Astrocyte (in vitro differentiated cells and primary cell): ENCODE measurements at regions not wholly inside any gene's neighbourhood (a gene's known extent, or its start where the extent isn't known, plus 50 kb on each side); places are given as distances from the start of the nearest gene placed in this dataset.
"Not testable (repeated sequence)": the region's sequence is repeated elsewhere in the genome, so short reads cannot be mapped to it uniquely, and the experiment has no call there.

Experiments
- DNase-seq: peaks from one replicate; pipeline ENCODE4 v3.0.0-alpha.2; 2010; ENCODE audit warnings: low read depth
- FAIRE-seq: peaks from 2 replicates; lab custom pipeline; 2011; peaks lifted over from hg19 to GRCh38; lab: Jason Lieb, UNC
- H2AFZ ChIP-seq: 2 replicates; pipeline ENCODE4 v1.6.0; 2012; ENCODE audit warnings: low read depth, low read length, inconsistent platforms
- H3K27ac ChIP-seq: 2 replicates; pipeline ENCODE4 v1.5.1; 2011; ENCODE audit warnings: low read depth, low read length, inconsistent platforms
- H3K27me3 ChIP-seq: 2 replicates; pipeline ENCODE4 v1.6.0; 2011; ENCODE audit warnings: low read length, inconsistent platforms; ENCODE audit not compliant: insufficient read depth
- H3K36me3 ChIP-seq: 2 replicates; pipeline ENCODE4 v1.5.1; 2011; ENCODE audit warnings: low read length, inconsistent platforms; ENCODE audit not compliant: insufficient read depth
- H3K4me1 ChIP-seq: 2 replicates; pipeline ENCODE4 v1.5.1; 2011; ENCODE audit warnings: low read length, inconsistent platforms; ENCODE audit not compliant: insufficient read depth
- H3K4me2 ChIP-seq: 2 replicates; pipeline ENCODE4 v1.6.0; 2012; ENCODE audit warnings: low read length, inconsistent platforms
- H3K4me3 ChIP-seq: 2 replicates; pipeline ENCODE4 v1.5.1; 2011; ENCODE audit warnings: low read depth, mild to moderate bottlenecking, low read length, inconsistent platforms; ENCODE audit not compliant: insufficient read depth
- H3K79me2 ChIP-seq: 2 replicates; pipeline ENCODE4 v1.6.0; 2012; ENCODE audit warnings: mild to moderate bottlenecking, low read length, inconsistent platforms; ENCODE audit not compliant: insufficient read depth
- H3K9ac ChIP-seq: 2 replicates; pipeline ENCODE4 v1.6.0; 2012; ENCODE audit warnings: mild to moderate bottlenecking, low read length, inconsistent platforms
- H3K9me3 ChIP-seq: 2 replicates; pipeline ENCODE4 v1.5.1; 2012; ENCODE audit warnings: low read depth, mild to moderate bottlenecking, low read length, inconsistent platforms; ENCODE audit not compliant: insufficient read depth
- H4K20me1 ChIP-seq: 2 replicates; pipeline ENCODE4 v1.6.0; 2012; ENCODE audit warnings: low read length, inconsistent platforms; ENCODE audit not compliant: insufficient read depth
- H3K27ac Mint-ChIP-seq: one replicate; pipeline ENCODE4 v1.8.0; 2021; ENCODE audit warnings: mild to moderate bottlenecking, mixed read lengths; ENCODE audit not compliant: unreplicated experiment
- H3K27me3 Mint-ChIP-seq: one replicate; pipeline ENCODE4 v1.8.0; 2021; ENCODE audit warnings: low read depth, mixed read lengths; ENCODE audit not compliant: unreplicated experiment
- H3K36me3 Mint-ChIP-seq: one replicate; pipeline ENCODE4 v1.8.0; 2021; ENCODE audit warnings: low read depth, mixed read lengths; ENCODE audit not compliant: unreplicated experiment
- H3K4me1 Mint-ChIP-seq: one replicate; pipeline ENCODE4 v1.8.0; 2021; ENCODE audit warnings: low read depth, mixed read lengths; ENCODE audit not compliant: unreplicated experiment
- H3K4me3 Mint-ChIP-seq: one replicate; pipeline ENCODE4 v1.8.0; 2021; ENCODE audit warnings: mild to moderate bottlenecking, moderate library complexity, mixed read lengths; ENCODE audit not compliant: unreplicated experiment
- H3K9me3 Mint-ChIP-seq: one replicate; pipeline ENCODE4 v1.8.0; 2021; ENCODE audit warnings: mild to moderate bottlenecking, mixed read lengths; ENCODE audit not compliant: unreplicated experiment
- CTCF ChIP-seq: IDR thresholded peaks from 2 replicates; pipeline ENCODE4 v1.5.1; 2011; ENCODE audit warnings: low read depth, mild to moderate bottlenecking, inconsistent platforms, low read length, moderate library complexity; ENCODE audit not compliant: insufficient read depth
- EZH2 ChIP-seq: IDR thresholded peaks from 2 replicates; pipeline ENCODE4 v1.6.1; 2012; ENCODE audit warnings: mild to moderate bottlenecking, low read length, inconsistent platforms; ENCODE audit not compliant: insufficient read depth

GRCh38 chr2:53033411-53033810 is 734.2 kb upstream of the CHAC2 start:
- H3K4me1 Mint-ChIP-seq: peaks cover 24% of the 10 kb centered on the region
- peak; percentile 65 for DNase-seq

GRCh38 chr2:53028746-53029423 is 738.7 kb upstream of the CHAC2 start:
- no peaks in the 10 kb centered on the region for H3K79me2 ChIP-seq
- TF ChIP-seq EZH2 (no peak), CTCF (no peak)
- Mint-ChIP-seq H3K4me3 (no peak overlapping the region), H3K27me3 (no peaks in the 10 kb centered on the region), H3K36me3 (no peaks in the 10 kb centered on the region), H3K9me3 (no peaks in the 10 kb centered on the region), H3K4me1 (peaks cover 29% of the 10 kb centered on the region), H3K27ac (no peak overlapping the region)
- no peak overlapping the region for H2AFZ ChIP-seq
- H3K4me1 ChIP-seq: peaks cover 10% of the 10 kb centered on the region
- H3K4me3 ChIP-seq: no peak overlapping the region
- no peaks in the 10 kb centered on the region for H4K20me1 ChIP-seq
- H3K27me3 ChIP-seq: no peaks in the 10 kb centered on the region
- H3K27ac ChIP-seq: no peak overlapping the region
- FAIRE-seq (no peak), DNase-seq (no peak)
- no peak overlapping the region for H3K9ac ChIP-seq
- H3K9me3 ChIP-seq: no peaks in the 10 kb centered on the region
- H3K36me3 ChIP-seq: no peaks in the 10 kb centered on the region
- H3K4me2 ChIP-seq: no peak overlapping the region

More at GRCh38 chr2:53033411-53033810, 734.2 kb upstream of the CHAC2 start:
- H3K9me3 Mint-ChIP-seq: peaks cover 1% of the 10 kb centered on the region
- Histone ChIP-seq H3K4me3 (no peak overlapping the region), H3K27ac (no peak overlapping the region), H3K9ac (no peak overlapping the region), H3K4me1 (peaks cover 5% of the 10 kb centered on the region), H4K20me1 (no peaks in the 10 kb centered on the region), H3K4me2 (peak overlapping the region; percentile 10), H2AFZ (no peak overlapping the region), H3K27me3 (no peaks in the 10 kb centered on the region), H3K9me3 (no peaks in the 10 kb centered on the region), H3K79me2 (no peaks in the 10 kb centered on the region), H3K36me3 (no peaks in the 10 kb centered on the region)
- H3K4me3 Mint-ChIP-seq: no peak overlapping the region
- H3K36me3 Mint-ChIP-seq: no peaks in the 10 kb centered on the region
- no peak for TF ChIP-seq CTCF
- no peak for TF ChIP-seq EZH2
- peak overlapping the region; percentile 43 for H3K27ac Mint-ChIP-seq
- FAIRE-seq: no peak
- no peaks in the 10 kb centered on the region for H3K27me3 Mint-ChIP-seq

GRCh38 chr2:53028225-53028624 is 739.4 kb upstream of the CHAC2 start:
- TF ChIP-seq CTCF (no peak), EZH2 (no peak)
- H3K27ac Mint-ChIP-seq: peak overlapping the region; percentile 1

GRCh38 chr2:53022248-53022647 is 745.4 kb upstream of the CHAC2 start:
- FAIRE-seq, H3K9me3 Mint-ChIP-seq: not testable (repeated sequence)

More at GRCh38 chr2:53028225-53028624, 739.4 kb upstream of the CHAC2 start:
- Histone ChIP-seq H3K9ac (no peak overlapping the region), H3K36me3 (no peaks in the 10 kb centered on the region), H3K4me1 (peaks cover 8% of the 10 kb centered on the region), H4K20me1 (no peaks in the 10 kb centered on the region), H2AFZ (no peak overlapping the region), H3K79me2 (no peaks in the 10 kb centered on the region), H3K27me3 (no peaks in the 10 kb centered on the region), H3K4me2 (peak overlapping the region; percentile 31), H3K9me3 (no peaks in the 10 kb centered on the region), H3K4me3 (no peak overlapping the region), H3K27ac (no peak overlapping the region)
- H3K27me3 Mint-ChIP-seq: no peaks in the 10 kb centered on the region
- DNase-seq (peak; percentile 68), FAIRE-seq (no peak)
- peaks cover 25% of the 10 kb centered on the region for H3K4me1 Mint-ChIP-seq
- H3K4me3 Mint-ChIP-seq: no peak overlapping the region
- H3K36me3 Mint-ChIP-seq: no peaks in the 10 kb centered on the region
- H3K9me3 Mint-ChIP-seq: no peaks in the 10 kb centered on the region

More at GRCh38 chr2:53022248-53022647, 745.4 kb upstream of the CHAC2 start:
- not testable (repeated sequence) for H3K27me3 Mint-ChIP-seq, H3K4me2 ChIP-seq, H3K27me3 ChIP-seq, H3K27ac ChIP-seq, H4K20me1 ChIP-seq, H3K9ac ChIP-seq, H2AFZ ChIP-seq, H3K4me3 Mint-ChIP-seq, H3K4me3 ChIP-seq, DNase-seq, H3K4me1 ChIP-seq, H3K79me2 ChIP-seq, H3K36me3 ChIP-seq, H3K36me3 Mint-ChIP-seq, H3K9me3 ChIP-seq
- H3K4me1 Mint-ChIP-seq: peaks cover 18% of the 10 kb centered on the region
- H3K27ac Mint-ChIP-seq: peak overlapping the region; percentile 30
